ENCODE measurements at regions not wholly inside any gene's neighbourhood (a gene's known extent, or its start where the extent isn't known, plus 50 kb on each side); places are given as distances from the start of the nearest gene placed in this dataset.

- TF ChIP-seq REST (IDR thresholded peaks at IDR 0.05; ENCODE audit: insufficient replicate concordance, low read depth) (no peak), SPI1 (IDR thresholded peaks at IDR 0.05; ENCODE audit: borderline replicate concordance, low read depth) (no peak), CTCF (IDR thresholded peaks at IDR 0.05; ENCODE audit: insufficient read depth, low read length) (no peak), GABPA (IDR thresholded peaks at IDR 0.05; ENCODE audit: low read depth) (no peak), POLR2AphosphoS5 (IDR thresholded peaks at IDR 0.05; ENCODE audit: low read depth) (no peak)
- no peak for DNase-seq (ENCODE audit: low read depth in 1 of 2, low spot score in 1 of 2)
- Histone ChIP-seq H3K27ac (replicated peaks) (no peak overlapping the region), H3K4me3 (replicated peaks; ENCODE audit: insufficient read depth, low read length) (no peak overlapping the region), H3K27me3 (ENCODE audit: insufficient read depth, poor library complexity, severe bottlenecking) (no peaks in the 10 kb centered on the region)
Observed at GRCh38 chr2:106316915-106317314, 122.8 kb upstream of the UXS1 start.

- TF ChIP-seq REST (IDR thresholded peaks at IDR 0.05; ENCODE audit: insufficient replicate concordance, low read depth), result no peak
- TF ChIP-seq SPI1 (IDR thresholded peaks at IDR 0.05; ENCODE audit: borderline replicate concordance, low read depth), result no peak
- TF ChIP-seq CTCF (IDR thresholded peaks at IDR 0.05; ENCODE audit: insufficient read depth, low read length), result no peak
- TF ChIP-seq GABPA (IDR thresholded peaks at IDR 0.05; ENCODE audit: low read depth), result no peak
- no peak for TF ChIP-seq POLR2AphosphoS5 (IDR thresholded peaks at IDR 0.05; ENCODE audit: low read depth)
- Histone ChIP-seq H3K27ac (replicated peaks) (no peak overlapping the region), H3K27me3 (ENCODE audit: insufficient read depth, poor library complexity, severe bottlenecking) (no peaks in the 10 kb centered on the region), H3K4me3 (replicated peaks; ENCODE audit: insufficient read depth, low read length) (no peak overlapping the region)
- peak in 1 of 2 experiments; percentile 28 for DNase-seq (ENCODE audit: low read depth in 1 of 2, low spot score in 1 of 2)
Observed at GRCh38 chr2:106314444-106314843, 120.3 kb upstream of the UXS1 start.

GRCh38 chr2:106311041-106311370 is 116.9 kb upstream of the UXS1 start:
- Histone ChIP-seq H3K27ac (replicated peaks) (no peak overlapping the region), H3K27me3 (ENCODE audit: insufficient read depth, poor library complexity, severe bottlenecking) (no peaks in the 10 kb centered on the region), H3K4me3 (replicated peaks; ENCODE audit: insufficient read depth, low read length) (no peak overlapping the region)
- TF ChIP-seq SPI1 (IDR thresholded peaks at IDR 0.05; ENCODE audit: borderline replicate concordance, low read depth), result no peak
- TF ChIP-seq POLR2AphosphoS5 (IDR thresholded peaks at IDR 0.05; ENCODE audit: low read depth), result no peak
- no peak for TF ChIP-seq CTCF (IDR thresholded peaks at IDR 0.05; ENCODE audit: insufficient read depth, low read length)
- TF ChIP-seq GABPA (IDR thresholded peaks at IDR 0.05; ENCODE audit: low read depth), result no peak
- TF ChIP-seq REST (IDR thresholded peaks at IDR 0.05; ENCODE audit: insufficient replicate concordance, low read depth), result no peak
- DNase-seq (ENCODE audit: low read depth in 1 of 2, low spot score in 1 of 2), result no peak
